Mesendoderm (in vitro differentiated cells): ENCODE measurements at regions not wholly inside any gene's neighbourhood (a gene's known extent, or its start where the extent isn't known, plus 50 kb on each side); places are given as distances from the start of the nearest gene placed in this dataset.

Experiments used
- DNase-seq: peaks from one replicate; pipeline ENCODE4 v3.0.0; 2013
- H2AK5ac ChIP-seq: 2 replicates; pipeline ENCODE4 v1.6.1; 2013; ENCODE audit warnings: low read length, inconsistent platforms
- H2BK120ac ChIP-seq: 2 replicates; pipeline ENCODE4 v1.6.1; 2013; ENCODE audit warnings: low read depth, mild to moderate bottlenecking, low read length, moderate library complexity, mixed read lengths
- H2BK15ac ChIP-seq: replicated peaks from 2 replicates; pipeline ENCODE4 v1.6.1; 2013; ENCODE audit warnings: low read depth, mild to moderate bottlenecking, moderate library complexity
- H2BK5ac ChIP-seq: 2 replicates; pipeline ENCODE4 v1.6.1; 2013; ENCODE audit warnings: low read length, inconsistent platforms
- H3K18ac ChIP-seq: 2 replicates; pipeline ENCODE4 v1.6.1; 2013; ENCODE audit warnings: mild to moderate bottlenecking, low read length, mixed read lengths
- H3K23ac ChIP-seq: one replicate; pipeline ENCODE4 v1.6.1; 2013; ENCODE audit warnings: low read length
- H3K27ac ChIP-seq: 2 replicates; pipeline ENCODE4 v1.5.1; 2013; ENCODE audit warnings: low read depth, mild to moderate bottlenecking, inconsistent platforms, low read length, moderate library complexity
- H3K27me3 ChIP-seq: 2 replicates; pipeline ENCODE4 v1.6.1; 2013; ENCODE audit warnings: low read length, control low read depth, mild to moderate bottlenecking, inconsistent platforms; ENCODE audit not compliant: insufficient read depth, poor library complexity
- H3K36me3 ChIP-seq: 2 replicates; pipeline ENCODE4 v1.6.1; 2013; ENCODE audit warnings: low read length, inconsistent platforms; ENCODE audit not compliant: control insufficient read depth, insufficient read depth
- H3K4ac ChIP-seq: one replicate; pipeline ENCODE4 v1.6.1; 2013; ENCODE audit warnings: low read depth, mild to moderate bottlenecking, low read length, moderate library complexity
- H3K4me1 ChIP-seq: 2 replicates; pipeline ENCODE4 v1.6.1; 2013; ENCODE audit warnings: low read depth, low read length, inconsistent platforms; ENCODE audit not compliant: control insufficient read depth
- H3K4me2 ChIP-seq: 2 replicates; pipeline ENCODE4 v1.6.1; 2013; ENCODE audit warnings: low read length
- H3K4me3 ChIP-seq: 2 replicates; pipeline ENCODE4 v1.5.1; 2013; ENCODE audit warnings: mild to moderate bottlenecking, low read length
- H3K56ac ChIP-seq: one replicate; pipeline ENCODE4 v1.6.1; 2013; ENCODE audit warnings: low read length
- H3K79me1 ChIP-seq: 2 replicates; pipeline ENCODE4 v1.6.1; 2013; ENCODE audit warnings: low read length, inconsistent platforms
- H3K79me2 ChIP-seq: 2 replicates; pipeline ENCODE4 v1.6.1; 2013; ENCODE audit warnings: mild to moderate bottlenecking, low read length; ENCODE audit not compliant: control insufficient read depth, insufficient read depth
- H3K9ac ChIP-seq: 2 replicates; pipeline ENCODE4 v1.6.1; 2013; ENCODE audit warnings: low read length, inconsistent platforms
- H4K5ac ChIP-seq: one replicate; pipeline ENCODE4 v1.6.1; 2013; ENCODE audit warnings: low read length
- H4K8ac ChIP-seq: one replicate; pipeline ENCODE4 v1.6.1; 2013; ENCODE audit warnings: low read depth, mild to moderate bottlenecking, control low read depth, low read length, moderate library complexity
- WGBS: extraction: QIAGEN DNeasy Blood & Tissue Kit; methylation state at CpG from one replicate; pipeline ENCODE4 v1.1.7; 2013; ENCODE audit warnings: low lambda C conversion rate, missing lambda C conversion rate; ENCODE audit not compliant: insufficient coverage; ENCODE audit errors: extremely low coverage; 5-methylcytosine and 5-hydroxymethylcytosine counted together

DNA sequence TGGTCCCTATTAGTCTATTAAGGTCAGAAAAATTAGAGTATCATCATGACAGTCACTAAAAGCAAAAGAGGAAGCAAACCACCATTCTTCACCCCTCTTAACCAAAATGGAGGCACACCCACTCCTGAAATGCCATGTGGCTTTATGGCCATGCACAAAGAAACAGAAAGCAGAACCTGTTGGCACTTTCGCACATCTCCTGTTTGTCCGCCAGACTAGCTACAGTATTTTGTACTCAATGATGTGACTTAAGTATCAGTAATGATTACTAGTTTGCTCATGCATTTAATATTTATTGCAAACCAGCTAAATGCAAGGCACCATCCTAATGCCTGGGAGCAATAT is 70.2 kb upstream of the GNAO1 start:
- Histone ChIP-seq H3K18ac (no peak overlapping the region), H2BK120ac (no peak overlapping the region), H3K4me3 (no peak overlapping the region), H2BK5ac (no peak overlapping the region), H3K23ac (no peak overlapping the region), H3K27ac (no peak overlapping the region), H3K4me1 (peaks cover 3% of the 10 kb centered on the region), H3K36me3 (no peaks in the 10 kb centered on the region), H3K27me3 (no peaks in the 10 kb centered on the region), H3K4ac (no peak overlapping the region), H2BK15ac (no peak overlapping the region), H3K79me2 (no peaks in the 10 kb centered on the region), H2AK5ac (no peak overlapping the region), H4K8ac (no peak overlapping the region), H3K56ac (no peak overlapping the region), H3K79me1 (no peaks in the 10 kb centered on the region), H3K9ac (no peak overlapping the region), H4K5ac (no peak overlapping the region), H3K4me2 (no peak overlapping the region)
- WGBS, result no CpG with 5 or more reads among the region's 2 CpGs
- no peak for DNase-seq

GRCh38 chr16:56120447-56121155 is 70.7 kb upstream of the GNAO1 start:
- no CpG with 5 or more reads among the region's 3 CpGs for WGBS
- peaks cover 6% of the 10 kb centered on the region for H3K4me1 ChIP-seq
- no peak overlapping the region for H2BK5ac ChIP-seq
- H3K79me1 ChIP-seq, result no peaks in the 10 kb centered on the region
- H3K79me2 ChIP-seq, result no peaks in the 10 kb centered on the region
- H2BK15ac ChIP-seq, result no peak overlapping the region
- no peak overlapping the region for H2BK120ac ChIP-seq
- no peak overlapping the region for H3K56ac ChIP-seq
- no peaks in the 10 kb centered on the region for H3K36me3 ChIP-seq
- DNase-seq, result no peak
- no peak overlapping the region for H4K5ac ChIP-seq
- H4K8ac ChIP-seq, result no peak overlapping the region
- no peak overlapping the region for H3K18ac ChIP-seq
- H3K4ac ChIP-seq, result no peak overlapping the region
- no peak overlapping the region for H3K9ac ChIP-seq
- H3K27ac ChIP-seq, result no peak overlapping the region
- H3K4me3 ChIP-seq, result no peak overlapping the region
- H2AK5ac ChIP-seq, result no peak overlapping the region
- H3K23ac ChIP-seq, result no peak overlapping the region
- H3K27me3 ChIP-seq, result no peaks in the 10 kb centered on the region
- H3K4me2 ChIP-seq, result no peak overlapping the region

GRCh38 chr16:56119133-56119532 is 72.2 kb upstream of the GNAO1 start:
- WGBS, result no CpG with 5 or more reads among the region's 2 CpGs

GRCh38 chr16:56116577-56116964 is 74.7 kb upstream of the GNAO1 start:
- no peak overlapping the region for H3K4me2 ChIP-seq
- H3K79me2 ChIP-seq, result no peaks in the 10 kb centered on the region
- H2AK5ac ChIP-seq, result no peak overlapping the region
- no peak overlapping the region for H4K5ac ChIP-seq
- H3K4me1 ChIP-seq, result peaks cover 13% of the 10 kb centered on the region
- no peak overlapping the region for H3K9ac ChIP-seq
- no CpG with 5 or more reads among the region's 1 CpG for WGBS
- no peak overlapping the region for H2BK5ac ChIP-seq
- no peak overlapping the region for H3K23ac ChIP-seq
- no peak overlapping the region for H3K4ac ChIP-seq
- no peaks in the 10 kb centered on the region for H3K36me3 ChIP-seq
- no peak for DNase-seq
- no peaks in the 10 kb centered on the region for H3K79me1 ChIP-seq
- H4K8ac ChIP-seq, result no peak overlapping the region
- H3K27me3 ChIP-seq, result no peaks in the 10 kb centered on the region
- no peak overlapping the region for H3K56ac ChIP-seq
- peak overlapping the region; percentile 60 for H3K18ac ChIP-seq
- no peak overlapping the region for H2BK15ac ChIP-seq
- no peak overlapping the region for H2BK120ac ChIP-seq
- H3K4me3 ChIP-seq, result no peak overlapping the region
- H3K27ac ChIP-seq, result no peak overlapping the region

More at GRCh38 chr16:56119133-56119532, 72.2 kb upstream of the GNAO1 start:
- H2BK15ac ChIP-seq, result no peak overlapping the region
- DNase-seq, result no peak
- H2BK120ac ChIP-seq, result no peak overlapping the region
- H3K27ac ChIP-seq, result no peak overlapping the region
- H3K79me1 ChIP-seq, result no peaks in the 10 kb centered on the region
- no peak overlapping the region for H3K4me2 ChIP-seq
- H3K27me3 ChIP-seq, result no peaks in the 10 kb centered on the region
- no peak overlapping the region for H3K18ac ChIP-seq
- no peaks in the 10 kb centered on the region for H3K36me3 ChIP-seq
- no peak overlapping the region for H2BK5ac ChIP-seq
- no peak overlapping the region for H3K56ac ChIP-seq
- no peak overlapping the region for H3K23ac ChIP-seq
- H4K5ac ChIP-seq, result no peak overlapping the region
- H3K4ac ChIP-seq, result no peak overlapping the region
- peaks cover 6% of the 10 kb centered on the region for H3K4me1 ChIP-seq
- H2AK5ac ChIP-seq, result no peak overlapping the region
- H3K4me3 ChIP-seq, result no peak overlapping the region
- no peak overlapping the region for H3K9ac ChIP-seq
- no peaks in the 10 kb centered on the region for H3K79me2 ChIP-seq
- H4K8ac ChIP-seq, result no peak overlapping the region

GRCh38 chr16:56115817-56116576 is 75.3 kb upstream of the GNAO1 start:
- no peak overlapping the region for H3K4me2 ChIP-seq
- no peak overlapping the region for H3K27ac ChIP-seq
- H4K5ac ChIP-seq, result no peak overlapping the region
- peaks cover 13% of the 10 kb centered on the region for H3K4me1 ChIP-seq
- no peak overlapping the region for H3K9ac ChIP-seq
- peak overlapping the region; percentile 19 for H2BK15ac ChIP-seq
- no peak overlapping the region for H4K8ac ChIP-seq
- H3K56ac ChIP-seq, result no peak overlapping the region
- H3K36me3 ChIP-seq, result no peaks in the 10 kb centered on the region
- no peaks in the 10 kb centered on the region for H3K79me1 ChIP-seq
- H2AK5ac ChIP-seq, result no peak overlapping the region
- peak; percentile 64 for DNase-seq
- H2BK5ac ChIP-seq, result no peak overlapping the region
- H3K79me2 ChIP-seq, result no peaks in the 10 kb centered on the region
- no peak overlapping the region for H2BK120ac ChIP-seq
- no peak overlapping the region for H3K4me3 ChIP-seq
- peak overlapping the region; percentile 60 for H3K18ac ChIP-seq
- no CpG with 5 or more reads among the region's 6 CpGs for WGBS
- no peak overlapping the region for H3K23ac ChIP-seq
- no peak overlapping the region for H3K4ac ChIP-seq
- no peaks in the 10 kb centered on the region for H3K27me3 ChIP-seq
